ENCODE measurements at regions not wholly inside any gene's neighbourhood (a gene's known extent, or its start where the extent isn't known, plus 50 kb on each side); places are given as distances from the start of the nearest gene placed in this dataset.

GRCh38 chr13:39811051-39811450, 155.6 kb downstream of the COG6 start:
- H3K4me1 Mint-ChIP-seq (ENCODE audit: low read depth) = peaks cover 3% of the 10 kb centered on the region
- no peaks in the 10 kb centered on the region for H3K9me3 Mint-ChIP-seq (ENCODE audit: low read depth)
- no peaks in the 10 kb centered on the region for H3K36me3 Mint-ChIP-seq (ENCODE audit: insufficient read depth)

GRCh38 chr13:39811696-39812095, 156.2 kb downstream of the COG6 start:
- H3K4me1 Mint-ChIP-seq (ENCODE audit: low read depth) = peaks cover 3% of the 10 kb centered on the region
- no peak overlapping the region for H3K4me3 Mint-ChIP-seq (ENCODE audit: low read depth)
- DNase-seq (ENCODE audit: low spot score, unreplicated experiment) = no peak
- H3K36me3 Mint-ChIP-seq (ENCODE audit: insufficient read depth) = no peaks in the 10 kb centered on the region
- H3K27ac Mint-ChIP-seq = no peak overlapping the region
- TF ChIP-seq CTCF (IDR thresholded peaks at IDR 0.05; ENCODE audit: unreplicated experiment) = no peak
- H3K9me3 Mint-ChIP-seq (ENCODE audit: low read depth) = no peaks in the 10 kb centered on the region
- no peaks in the 10 kb centered on the region for H3K27me3 Mint-ChIP-seq

More at GRCh38 chr13:39811051-39811450, 155.6 kb downstream of the COG6 start:
- no peak for DNase-seq (ENCODE audit: low spot score, unreplicated experiment)
- no peak for TF ChIP-seq CTCF (IDR thresholded peaks at IDR 0.05; ENCODE audit: unreplicated experiment)
- Mint-ChIP-seq H3K4me3 (ENCODE audit: low read depth) (no peak overlapping the region), H3K27ac (no peak overlapping the region), H3K27me3 (no peaks in the 10 kb centered on the region)

- no peaks in the 10 kb centered on the region for H3K9me3 Mint-ChIP-seq (ENCODE audit: low read depth)
- DNase-seq (ENCODE audit: low spot score, unreplicated experiment) = no peak
- no peaks in the 10 kb centered on the region for H3K4me1 Mint-ChIP-seq (ENCODE audit: low read depth)
- no peak for TF ChIP-seq CTCF (IDR thresholded peaks at IDR 0.05; ENCODE audit: unreplicated experiment)
- H3K27ac Mint-ChIP-seq = no peak overlapping the region
- H3K27me3 Mint-ChIP-seq = no peaks in the 10 kb centered on the region
- H3K36me3 Mint-ChIP-seq (ENCODE audit: insufficient read depth) = no peaks in the 10 kb centered on the region
- H3K4me3 Mint-ChIP-seq (ENCODE audit: low read depth) = no peak overlapping the region
These were observed 160.1 kb downstream of the COG6 start for GRCh38 chr13:39815345-39816111.

GRCh38 chr13:39816936-39817335, 161.5 kb downstream of the COG6 start:
- H3K27me3 Mint-ChIP-seq = peaks cover 6% of the 10 kb centered on the region
- no peak overlapping the region for H3K4me3 Mint-ChIP-seq (ENCODE audit: low read depth)
- no peaks in the 10 kb centered on the region for H3K36me3 Mint-ChIP-seq (ENCODE audit: insufficient read depth)
- TF ChIP-seq CTCF (IDR thresholded peaks at IDR 0.05; ENCODE audit: unreplicated experiment) = no peak
- no peak for DNase-seq (ENCODE audit: low spot score, unreplicated experiment)
- H3K9me3 Mint-ChIP-seq (ENCODE audit: low read depth) = no peaks in the 10 kb centered on the region
- H3K27ac Mint-ChIP-seq = no peak overlapping the region
- no peaks in the 10 kb centered on the region for H3K4me1 Mint-ChIP-seq (ENCODE audit: low read depth)

GRCh38 chr13:39818953-39819352, 163.5 kb downstream of the COG6 start:
- DNase-seq (ENCODE audit: low spot score, unreplicated experiment) = no peak
- no peak for TF ChIP-seq CTCF (IDR thresholded peaks at IDR 0.05; ENCODE audit: unreplicated experiment)
- no peak overlapping the region for H3K4me3 Mint-ChIP-seq (ENCODE audit: low read depth)

More at GRCh38 chr13:39818953-39819352, 163.5 kb downstream of the COG6 start:
- peaks cover 6% of the 10 kb centered on the region for H3K27me3 Mint-ChIP-seq
- H3K27ac Mint-ChIP-seq = no peak overlapping the region
- no peaks in the 10 kb centered on the region for H3K9me3 Mint-ChIP-seq (ENCODE audit: low read depth)
- no peaks in the 10 kb centered on the region for H3K4me1 Mint-ChIP-seq (ENCODE audit: low read depth)
- no peaks in the 10 kb centered on the region for H3K36me3 Mint-ChIP-seq (ENCODE audit: insufficient read depth)
